T-cell (primary cell): ENCODE measurements at regions not wholly inside any gene's neighbourhood (a gene's known extent, or its start where the extent isn't known, plus 50 kb on each side); places are given as distances from the start of the nearest gene placed in this dataset.
"Not testable (repeated sequence)": the region's sequence is repeated elsewhere in the genome, so short reads cannot be mapped to it uniquely, and the experiment has no call there.

Experiments
- ATAC-seq, 4 experiments: fragments of 200-7000 bp in 3 of 4; fragments of 150-1000 bp in 1 of 4; cut with Tn5 transposase; replicated peaks in 1 of 4; 1 replicate in 3 of 4; 2 replicates in 1 of 4; pipeline ENCODE4 v1.10.0; 2021; ENCODE audit warnings: moderate library complexity in 3 of 4, mild to moderate bottlenecking in 2 of 4, moderate number of reproducible peaks in 1 of 4
- CTCF ChIA-PET, 2 donors: fragments of 300-600 bp; sonication (Branson Sonifier 250); formaldehyde crosslinking; loops; one replicate each; lab custom pipeline; 2022; ENCODE audit warnings: antibody characterized with exemption in 2 of 2; lab: Charles Lee
- POLR2A ChIA-PET, 2 donors: fragments of 300-600 bp; sonication (Branson Sonifier 250); formaldehyde crosslinking; loops; one replicate each; lab custom pipeline; 2022; ENCODE audit warnings: antibody characterized with exemption in 2 of 2; lab: Charles Lee
- DNase-seq, 35 experiments: peaks; one replicate each; pipeline versions ENCODE4 v3.0.0 to v3.0.0-alpha.2; 2013 to 2023
- H3K27ac ChIP-seq: one replicate; pipeline ENCODE4 v1.5.1; 2013; ENCODE audit warnings: low read length
- H3K27me3 ChIP-seq, 2 experiments: replicated peaks in 1 of 2; 1 replicate in 1 of 2; 2 replicates in 1 of 2; pipeline versions ENCODE4 v1.6.1 to v1.7.0; 2013; ENCODE audit warnings: low read length in 1 of 2, mixed read lengths in 1 of 2; ENCODE audit not compliant: control insufficient read depth in 2 of 2, insufficient read depth in 2 of 2; ENCODE audit errors: extremely low read depth in 1 of 2
- H3K36me3 ChIP-seq, 2 donors: 1 replicate in 1 of 2; 2 replicates in 1 of 2; pipeline versions ENCODE4 v1.6.1 to v1.7.0; 2013; ENCODE audit warnings: low read length in 1 of 2; ENCODE audit not compliant: control insufficient read depth in 2 of 2, insufficient read depth in 1 of 2; ENCODE audit errors: extremely low read depth in 1 of 2
- H3K4me1 ChIP-seq, 2 experiments: 1 replicate in 1 of 2; 2 replicates in 1 of 2; pipeline versions ENCODE4 v1.6.1 to v1.7.0; 2013; ENCODE audit warnings: low read length in 2 of 2, mixed read lengths in 1 of 2; ENCODE audit not compliant: insufficient read depth in 2 of 2, control insufficient read depth in 1 of 2; ENCODE audit errors: extremely low read depth in 1 of 2
- H3K4me3 ChIP-seq, 2 donors: 1 replicate in 1 of 2; 2 replicates in 1 of 2; pipeline versions ENCODE4 v1.5.1 to v1.7.0; 2013; ENCODE audit warnings: mild to moderate bottlenecking in 2 of 2, low read length in 1 of 2, moderate library complexity in 1 of 2; ENCODE audit not compliant: control insufficient read depth in 1 of 2; ENCODE audit errors: extremely low read depth in 1 of 2
- H3K9me3 ChIP-seq: 2 replicates; pipeline ENCODE4 v1.7.0; 2013
- H3K27ac Mint-ChIP-seq, 2 donors: one replicate each; pipeline ENCODE4 v1.8.0; 2020 to 2021; ENCODE audit warnings: mild to moderate bottlenecking in 2 of 2, mixed read lengths in 2 of 2
- H3K27me3 Mint-ChIP-seq, 2 donors: one replicate each; pipeline ENCODE4 v1.8.0; 2021 to 2022; ENCODE audit warnings: mixed read lengths in 2 of 2
- H3K36me3 Mint-ChIP-seq: one replicate; pipeline ENCODE4 v1.8.0; 2021; ENCODE audit warnings: mixed read lengths
- H3K4me1 Mint-ChIP-seq, 3 donors: one replicate each; pipeline ENCODE4 v1.8.0; 2020 to 2022; ENCODE audit warnings: mixed read lengths in 3 of 3, mild to moderate bottlenecking in 1 of 3
- H3K4me3 Mint-ChIP-seq, 3 donors: one replicate each; pipeline ENCODE4 v1.8.0; 2020 to 2022; ENCODE audit warnings: mild to moderate bottlenecking in 3 of 3, mixed read lengths in 3 of 3, moderate library complexity in 3 of 3
- H3K9me3 Mint-ChIP-seq, 3 donors: one replicate each; pipeline ENCODE4 v1.8.0; 2020 to 2022; ENCODE audit warnings: mixed read lengths in 3 of 3
- WGBS: methylation state at CpG from one replicate; pipeline ENCODE4 v1.1.5; 2013; ENCODE audit warnings: missing lambda C conversion rate; ENCODE audit not compliant: insufficient coverage; 5-methylcytosine and 5-hydroxymethylcytosine counted together

GRCh38 chr22:15772337-15772736 is 82.5 kb downstream of the POTEH start:
- H3K4me1 Mint-ChIP-seq, CTCF ChIA-PET, H3K4me3 ChIP-seq, H3K27ac ChIP-seq, H3K36me3 Mint-ChIP-seq, H3K4me3 Mint-ChIP-seq, H3K4me1 ChIP-seq, H3K27me3 ChIP-seq, H3K27me3 Mint-ChIP-seq, H3K36me3 ChIP-seq, POLR2A ChIA-PET, H3K27ac Mint-ChIP-seq, H3K9me3 Mint-ChIP-seq, H3K9me3 ChIP-seq, ATAC-seq, DNase-seq: not testable (repeated sequence)
- 100% methylated on average over 1 of the region's 3 CpGs for WGBS

DNA sequence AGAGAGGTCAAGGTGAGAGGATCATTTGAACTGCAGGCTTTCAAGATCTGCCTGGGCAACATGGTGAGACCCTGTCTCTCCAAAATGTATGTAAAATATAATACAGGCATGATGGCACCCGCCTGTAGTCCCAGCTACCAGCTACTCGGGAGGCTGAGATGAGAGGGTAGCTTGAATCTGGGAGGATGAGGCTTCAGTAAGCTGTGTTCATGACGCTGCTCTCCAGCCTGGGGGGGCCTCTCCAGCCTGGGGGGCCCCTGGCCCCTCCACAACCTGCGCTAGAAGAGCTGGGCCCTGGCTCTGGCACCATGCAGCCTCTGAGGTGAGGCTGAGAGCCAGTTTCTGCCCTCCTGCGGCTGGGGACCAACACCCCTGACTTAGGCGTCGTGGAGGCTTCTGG is 85.3 kb downstream of the POTEH start:
- H3K4me3 ChIP-seq, H3K27me3 ChIP-seq, ATAC-seq, H3K36me3 Mint-ChIP-seq, H3K27ac ChIP-seq, DNase-seq, H3K4me1 ChIP-seq, POLR2A ChIA-PET, H3K9me3 Mint-ChIP-seq, CTCF ChIA-PET, H3K4me1 Mint-ChIP-seq, H3K36me3 ChIP-seq, H3K9me3 ChIP-seq, H3K4me3 Mint-ChIP-seq, H3K27me3 Mint-ChIP-seq, H3K27ac Mint-ChIP-seq: not testable (repeated sequence)
- WGBS, result 90% methylated on average over 2 of the region's 7 CpGs

DNA sequence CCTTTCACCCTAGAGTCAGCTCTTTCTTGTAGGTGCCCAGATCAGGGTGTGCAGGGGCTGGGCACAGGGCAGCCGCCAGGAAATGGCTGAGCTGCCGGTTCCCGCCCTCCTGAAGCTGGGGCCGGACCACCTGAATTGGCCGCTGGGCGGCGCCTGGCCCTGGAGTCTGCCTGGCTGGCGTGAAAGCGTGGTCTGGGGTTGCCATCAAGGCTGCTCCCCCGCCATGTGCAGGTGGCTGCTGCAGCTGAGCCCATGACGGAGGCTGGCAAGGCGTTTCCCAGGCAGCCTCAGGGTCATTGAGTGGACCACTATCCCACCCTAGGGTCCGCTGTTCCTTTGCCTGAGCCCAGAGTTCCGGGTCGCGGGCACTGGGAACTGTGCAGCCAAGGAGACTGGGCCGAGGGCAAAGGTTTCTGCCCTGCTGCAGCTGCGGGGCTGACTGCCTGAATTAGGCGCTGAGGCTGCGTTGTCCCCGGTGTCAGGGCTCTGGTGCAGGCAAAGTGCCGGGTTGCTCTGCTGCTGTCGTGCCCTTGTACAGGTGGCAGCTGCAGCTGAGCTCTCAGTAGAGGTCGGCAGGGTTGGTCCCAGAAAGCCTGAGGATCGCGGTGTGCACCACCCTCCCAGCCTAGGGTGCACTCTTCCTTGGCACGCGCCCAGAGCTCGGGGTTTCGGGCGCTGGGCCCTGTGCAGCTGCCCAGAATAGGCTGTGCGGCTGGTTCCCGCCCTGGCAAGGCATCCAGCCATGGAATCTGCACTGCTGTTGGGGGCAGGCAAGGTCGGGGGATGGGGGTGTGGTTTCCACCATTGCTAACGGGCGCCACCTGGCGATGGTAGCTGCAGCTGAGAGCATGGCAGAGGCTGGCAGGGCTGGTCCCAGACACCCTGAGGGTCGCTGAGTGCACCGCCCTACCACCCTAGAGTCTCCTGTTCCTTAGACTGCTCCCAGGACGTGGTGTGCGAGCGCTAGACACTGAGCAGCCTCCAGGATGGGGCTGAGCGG is 86.1 kb downstream of the POTEH start:
- DNase-seq (peak in 1 of 35 experiments; percentile 4), ATAC-seq (peak in 3 of 4 experiments; percentile 31 to 43 (median 36))
- H3K9me3 ChIP-seq, H3K27me3 Mint-ChIP-seq, POLR2A ChIA-PET, H3K27ac ChIP-seq, H3K27me3 ChIP-seq, H3K36me3 ChIP-seq, H3K4me1 ChIP-seq, H3K36me3 Mint-ChIP-seq, CTCF ChIA-PET, H3K4me1 Mint-ChIP-seq, H3K27ac Mint-ChIP-seq, H3K9me3 Mint-ChIP-seq, H3K4me3 ChIP-seq, H3K4me3 Mint-ChIP-seq: not testable (repeated sequence)
- 67% methylated on average over 9 of the region's 43 CpGs for WGBS

DNA sequence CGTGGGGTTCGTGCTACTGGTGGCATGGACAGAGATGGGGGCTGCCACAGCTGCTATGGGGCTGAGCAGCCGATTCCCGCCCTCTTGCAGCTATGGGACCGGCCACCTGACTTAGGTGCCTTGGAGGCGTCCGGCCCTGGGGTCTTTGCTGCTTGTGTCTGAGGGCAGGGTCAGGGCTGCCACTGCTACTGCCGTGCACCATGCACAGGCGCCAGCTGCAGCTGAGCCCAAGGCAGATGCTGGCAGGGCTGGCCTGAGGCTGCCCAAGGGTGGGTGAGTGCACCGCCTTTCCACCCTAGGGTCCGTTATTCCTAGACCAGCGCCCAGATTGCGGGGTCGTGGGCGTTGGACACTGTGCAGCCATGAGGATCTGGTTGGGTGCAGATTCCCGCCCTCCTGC is 86.9 kb downstream of the POTEH start:
- H3K27ac Mint-ChIP-seq, H3K36me3 Mint-ChIP-seq, H3K4me3 Mint-ChIP-seq, H3K27ac ChIP-seq, H3K27me3 Mint-ChIP-seq, H3K4me1 ChIP-seq, H3K9me3 ChIP-seq, H3K4me3 ChIP-seq, CTCF ChIA-PET, ATAC-seq, POLR2A ChIA-PET, H3K4me1 Mint-ChIP-seq, H3K27me3 ChIP-seq, H3K9me3 Mint-ChIP-seq, H3K36me3 ChIP-seq, DNase-seq: not testable (repeated sequence)
- no CpG with 5 or more reads among the region's 16 CpGs for WGBS

DNA sequence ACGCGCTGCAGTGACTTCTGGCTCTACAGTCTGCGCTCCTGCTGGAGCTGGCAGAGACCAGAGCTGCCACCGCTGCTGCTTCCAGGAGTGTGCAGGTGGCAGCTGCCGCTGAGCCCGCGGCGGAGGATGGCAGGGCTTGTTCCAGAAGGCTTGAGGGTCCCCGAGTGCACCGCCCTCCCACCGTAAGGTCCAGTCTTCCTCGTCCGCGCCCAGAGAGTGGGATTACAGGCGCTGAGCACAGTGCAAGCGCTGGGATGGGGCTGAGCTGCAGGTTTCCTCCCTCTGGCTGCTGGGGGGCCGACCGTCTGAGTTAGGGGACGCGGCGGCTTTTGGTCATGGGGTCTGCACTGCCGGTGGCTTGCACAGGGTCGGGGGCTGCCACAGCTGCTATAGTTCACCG is 87.3 kb downstream of the POTEH start:
- H3K4me3 Mint-ChIP-seq, DNase-seq, H3K27ac ChIP-seq, ATAC-seq, POLR2A ChIA-PET, H3K9me3 ChIP-seq, H3K4me1 ChIP-seq, H3K9me3 Mint-ChIP-seq, H3K4me1 Mint-ChIP-seq, H3K4me3 ChIP-seq, CTCF ChIA-PET, H3K36me3 Mint-ChIP-seq, H3K27ac Mint-ChIP-seq, H3K36me3 ChIP-seq, H3K27me3 ChIP-seq, H3K27me3 Mint-ChIP-seq: not testable (repeated sequence)
- WGBS, result no CpG with 5 or more reads among the region's 24 CpGs

GRCh38 chr22:15777557-15777956 is 87.7 kb downstream of the POTEH start:
- H3K36me3 ChIP-seq, H3K4me3 ChIP-seq, H3K27me3 Mint-ChIP-seq, POLR2A ChIA-PET, ATAC-seq, H3K36me3 Mint-ChIP-seq, H3K9me3 Mint-ChIP-seq, H3K27me3 ChIP-seq, H3K4me1 Mint-ChIP-seq, DNase-seq, H3K4me1 ChIP-seq, H3K27ac Mint-ChIP-seq, H3K4me3 Mint-ChIP-seq, H3K27ac ChIP-seq, H3K9me3 ChIP-seq, CTCF ChIA-PET: not testable (repeated sequence)
- WGBS, result no CpG with 5 or more reads among the region's 19 CpGs
